HepG2 (cell line): ENCODE measurements at regions not wholly inside any gene's neighbourhood (a gene's known extent, or its start where the extent isn't known, plus 50 kb on each side); places are given as distances from the start of the nearest gene placed in this dataset.

Source experiments
- ATAC-seq: fragments of 200-7000 bp; cut with Tn5 transposase; 3 replicates; pipeline ENCODE4 v1.9.1; 2020; ENCODE audit warnings: mild to moderate bottlenecking, moderate library complexity
- BruUV-seq: library from RNA; stranded (reverse); fragments of 400-500 nt; replicated peaks from 2 replicates; lab custom pipeline; 2021; lab: Mats Ljungman, UMichigan
- CTCF ChIA-PET: fragments of 300-600 bp; formaldehyde crosslinking; extraction: SDS; loops from one replicate; lab custom pipeline; 2021; ENCODE audit warnings: low total read pairs, inconsistent platforms, low intra/inter-chr PET ratio; lab: Yijun Ruan, JAX
- POLR2A ChIA-PET: fragments of 350-600 bp; sonication (Branson Sonifier 250); formaldehyde crosslinking; loops from one replicate; lab custom pipeline; 2020; ENCODE audit warnings: antibody characterized with exemption, inconsistent platforms; lab: Yijun Ruan, JAX
- DNase-seq: peaks from one replicate; pipeline ENCODE4 v3.0.0-alpha.2; 2015; ENCODE audit warnings: low spot score
- FAIRE-seq: peaks from 3 replicates; lab custom pipeline; 2011; peaks lifted over from hg19 to GRCh38; lab: Jason Lieb, UNC
- H2AFZ ChIP-seq: one replicate; pipeline ENCODE4 v1.6.1; 2011; ENCODE audit warnings: low read length, inconsistent platforms
- H3K27ac ChIP-seq: fragments of 300-600 bp; 3 replicates; pipeline ENCODE4 v1.8.0; 2011; ENCODE audit warnings: mixed run types, mild to moderate bottlenecking, mixed read lengths, low read length, inconsistent platforms; ENCODE audit not compliant: insufficient read depth; ENCODE audit errors: extremely low read length
- H3K27me3 ChIP-seq, 2 experiments: fragments of 200-600 bp in 1 of 2; 2 replicates in 1 of 2; 3 replicates in 1 of 2; pipeline versions ENCODE4 v1.6.0 to v1.8.0; 2011; ENCODE audit warnings: low read length in 2 of 2, mild to moderate bottlenecking in 2 of 2, moderate library complexity in 2 of 2, inconsistent platforms in 1 of 2; ENCODE audit not compliant: insufficient read depth in 2 of 2, control insufficient read depth in 1 of 2
- H3K36me3 ChIP-seq, 2 experiments: fragments of 200-600 bp in 1 of 2; replicated peaks in 1 of 2; 2 replicates in 1 of 2; 3 replicates in 1 of 2; pipeline versions ENCODE4 v1.5.1 to v1.8.0; 2011; ENCODE audit warnings: low read length in 2 of 2, inconsistent platforms in 1 of 2; ENCODE audit not compliant: insufficient read depth in 2 of 2, control insufficient read depth in 1 of 2
- H3K4me1 ChIP-seq: 2 replicates; pipeline ENCODE4 v1.5.1; 2012; ENCODE audit warnings: low read length, inconsistent platforms; ENCODE audit not compliant: insufficient read depth
- H3K4me2 ChIP-seq: 2 replicates; pipeline ENCODE4 v1.6.0; 2011; ENCODE audit warnings: low read depth, low read length, inconsistent platforms
- H3K4me3 ChIP-seq, 3 experiments: fragments of 200-600 bp in 1 of 3; sonication (generic), shearing (Covaris generic) in 1 of 3; replicated peaks in 1 of 3; 2 replicates each; pipeline ENCODE4 v1.5.1; 2011 to 2016; ENCODE audit warnings: low read length in 3 of 3, inconsistent platforms in 2 of 3, low read depth in 2 of 3, mild to moderate bottlenecking in 2 of 3, control low read depth in 1 of 3, mixed read lengths in 1 of 3; ENCODE audit not compliant: insufficient read depth in 1 of 3
- H3K79me2 ChIP-seq: one replicate; pipeline ENCODE4 v1.6.1; 2011; ENCODE audit warnings: low read length, inconsistent platforms; ENCODE audit not compliant: insufficient read depth
- H3K9ac ChIP-seq: 2 replicates; pipeline ENCODE4 v1.6.0; 2011; ENCODE audit warnings: mild to moderate bottlenecking, low read depth, low read length, inconsistent platforms; ENCODE audit not compliant: insufficient read depth
- H3K9me3 ChIP-seq: 2 replicates; pipeline ENCODE4 v1.5.1; 2012; ENCODE audit warnings: mild to moderate bottlenecking, low read length
- H4K20me1 ChIP-seq: 2 replicates; pipeline ENCODE4 v1.6.0; 2011; ENCODE audit warnings: inconsistent platforms, mild to moderate bottlenecking, low read length, moderate library complexity; ENCODE audit not compliant: insufficient read depth
- AHR ChIP-seq: IDR thresholded peaks from 2 replicates; pipeline ENCODE4 v1.6.1; 2018; ENCODE audit warnings: missing genetic modification reagents, missing compliant biosample characterization
- DBP ChIP-seq: sonication (generic); formaldehyde crosslinking; IDR thresholded peaks from 2 replicates; pipeline ENCODE4 v1.4.0; 2020; ENCODE audit warnings: missing genetic modification reagents; ENCODE audit errors: not compliant biosample characterization
- DR1 ChIP-seq: sonication (generic); formaldehyde crosslinking; IDR thresholded peaks from 2 replicates; pipeline ENCODE4 v1.8.0; 2021; ENCODE audit warnings: mild to moderate bottlenecking, missing genetic modification reagents, inconsistent platforms
- E2F5 ChIP-seq: sonication (generic); formaldehyde crosslinking; conservative IDR thresholded peaks from 2 replicates; pipeline ENCODE4 v1.4.0; 2020; ENCODE audit warnings: missing genetic modification reagents
- EZH2 ChIP-seq: conservative IDR thresholded peaks from 2 replicates; pipeline ENCODE4 v1.6.1; 2012; ENCODE audit warnings: mild to moderate bottlenecking, low read depth, low read length, moderate library complexity
- HIVEP1 ChIP-seq: sonication (generic); formaldehyde crosslinking; IDR thresholded peaks from 2 replicates; pipeline ENCODE4 v1.4.0; 2020; ENCODE audit warnings: mild to moderate bottlenecking, missing genetic modification reagents
- HNRNPK ChIP-seq: fragments of 200-400 bp; formaldehyde crosslinking; IDR thresholded peaks from 2 replicates; pipeline ENCODE4 v1.6.1; 2018; ENCODE audit warnings: low read length, low read depth, moderate library complexity, mild to moderate bottlenecking; ENCODE audit not compliant: poor library complexity, severe bottlenecking
- KDM5B ChIP-seq: sonication (generic); formaldehyde crosslinking; IDR thresholded peaks from 2 replicates; pipeline ENCODE4 v1.4.0; 2020; ENCODE audit warnings: missing genetic modification reagents, mild to moderate bottlenecking, borderline replicate concordance
- NFIC ChIP-seq: IDR thresholded peaks from 2 replicates; pipeline ENCODE4 v1.6.1; 2012; ENCODE audit warnings: mild to moderate bottlenecking, low read length, inconsistent platforms
- RFXANK ChIP-seq: IDR thresholded peaks from 2 replicates; pipeline ENCODE4 v1.6.1; 2016
- ZBTB44 ChIP-seq: sonication (generic); formaldehyde crosslinking; IDR thresholded peaks from 2 replicates; pipeline ENCODE4 v1.4.0; 2020; ENCODE audit warnings: missing genetic modification reagents
- ZEB1 ChIP-seq: IDR thresholded peaks from 2 replicates; pipeline ENCODE4 v1.6.1; 2012; ENCODE audit warnings: mild to moderate bottlenecking, low read depth, inconsistent platforms; ENCODE audit not compliant: insufficient replicate concordance
- ZNF652 ChIP-seq: IDR thresholded peaks from 2 replicates; pipeline ENCODE4 v1.6.1; 2016; ENCODE audit warnings: low read depth, borderline replicate concordance
- WGBS: methylation state at CpG from one replicate; pipeline ENCODE4 v1.1.6; 2017; ENCODE audit warnings: low lambda C conversion rate; 5-methylcytosine and 5-hydroxymethylcytosine counted together
- in situ Hi-C: cut with HindIII; loops from 2 replicates; pipeline ENCODE4 v1.10.0; 2017; ENCODE audit warnings: low pct_unique_long_range_greater_than_20kb; ENCODE audit not compliant: extremely low pct_ligation_motif_present
- intact Hi-C: fragments of 100-400 bp; cut with micrococcal nuclease; formaldehyde crosslinking; loops from one replicate; pipeline ENCODE4 v1.10.0; 2022; ENCODE audit not compliant: unreplicated experiment
- TF ChIP-seq, protein P1 (sequence below): sonication (generic); formaldehyde crosslinking; conservative IDR thresholded peaks from 2 replicates; pipeline ENCODE4 v1.8.0; 2022; ENCODE audit warnings: mild to moderate bottlenecking, moderate library complexity, missing genetic modification reagents

GRCh38 chr18:38454764-38455469 is 889.3 kb upstream of the CELF4 start:
- Histone ChIP-seq H3K4me2 (no peak overlapping the region), H3K27ac (no peak overlapping the region), H3K27me3 (no peaks in the 10 kb centered on the region; a peak in 1 of 5 replicates), H3K4me1 (no peaks in the 10 kb centered on the region), H3K79me2 (no peaks in the 10 kb centered on the region), H4K20me1 (no peaks in the 10 kb centered on the region), H3K36me3 (no peaks in the 10 kb centered on the region), H3K9me3 (no peaks in the 10 kb centered on the region), H3K4me3 (no peak overlapping the region), H2AFZ (no peak overlapping the region), H3K9ac (no peak overlapping the region)
- no peak for TF ChIP-seq HNRNPK
- TF ChIP-seq EZH2: no peak
- TF ChIP-seq RFXANK (CRISPR knock-in tag): no peak
- TF ChIP-seq E2F5 (CRISPR knock-in tag): no peak
- TF ChIP-seq KDM5B (CRISPR knock-in tag): no peak
- TF ChIP-seq DBP (CRISPR knock-in tag): no peak
- no peak for TF ChIP-seq ZBTB44
- no peak for TF ChIP-seq HIVEP1
- TF ChIP-seq AHR (CRISPR knock-in tag): no peak
- TF ChIP-seq ZNF652 (CRISPR knock-in tag): no peak
- no peak for TF ChIP-seq NFIC
- no peak for TF ChIP-seq DR1
- TF ChIP-seq, protein P1, sequence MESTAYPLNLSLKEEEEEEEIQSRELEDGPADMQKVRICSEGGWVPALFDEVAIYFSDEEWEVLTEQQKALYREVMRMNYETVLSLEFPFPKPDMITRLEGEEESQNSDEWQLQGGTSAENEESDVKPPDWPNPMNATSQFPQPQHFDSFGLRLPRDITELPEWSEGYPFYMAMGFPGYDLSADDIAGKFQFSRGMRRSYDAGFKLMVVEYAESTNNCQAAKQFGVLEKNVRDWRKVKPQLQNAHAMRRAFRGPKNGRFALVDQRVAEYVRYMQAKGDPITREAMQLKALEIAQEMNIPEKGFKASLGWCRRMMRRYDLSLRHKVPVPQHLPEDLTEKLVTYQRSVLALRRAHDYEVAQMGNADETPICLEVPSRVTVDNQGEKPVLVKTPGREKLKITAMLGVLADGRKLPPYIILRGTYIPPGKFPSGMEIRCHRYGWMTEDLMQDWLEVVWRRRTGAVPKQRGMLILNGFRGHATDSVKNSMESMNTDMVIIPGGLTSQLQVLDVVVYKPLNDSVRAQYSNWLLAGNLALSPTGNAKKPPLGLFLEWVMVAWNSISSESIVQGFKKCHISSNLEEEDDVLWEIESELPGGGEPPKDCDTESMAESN (CRISPR knock-in tag): no peak
- TF ChIP-seq ZEB1: no peak
- no peak for ATAC-seq
- ChIA-PET CTCF (no interaction called here), POLR2A (no interaction called here)
- in situ Hi-C loops: no loop called here
- intact Hi-C loops: no loop called here
- DNase-seq: no peak
- FAIRE-seq: no peak
- no TSS peak for BruUV-seq
- 4% methylated on average over 1 of the region's 1 CpG for WGBS
